Dermis microvascular lymphatic vessel endothelial cell (primary cell): ENCODE measurements at regions not wholly inside any gene's neighbourhood (a gene's known extent, or its start where the extent isn't known, plus 50 kb on each side); places are given as distances from the start of the nearest gene placed in this dataset.

Source experiments
- DNase-seq, 2 donors: peaks; one replicate each; pipeline versions ENCODE4 v3.0.0 to v3.0.0-alpha.2; 2010; ENCODE audit warnings: low read depth in 2 of 2

DNA sequence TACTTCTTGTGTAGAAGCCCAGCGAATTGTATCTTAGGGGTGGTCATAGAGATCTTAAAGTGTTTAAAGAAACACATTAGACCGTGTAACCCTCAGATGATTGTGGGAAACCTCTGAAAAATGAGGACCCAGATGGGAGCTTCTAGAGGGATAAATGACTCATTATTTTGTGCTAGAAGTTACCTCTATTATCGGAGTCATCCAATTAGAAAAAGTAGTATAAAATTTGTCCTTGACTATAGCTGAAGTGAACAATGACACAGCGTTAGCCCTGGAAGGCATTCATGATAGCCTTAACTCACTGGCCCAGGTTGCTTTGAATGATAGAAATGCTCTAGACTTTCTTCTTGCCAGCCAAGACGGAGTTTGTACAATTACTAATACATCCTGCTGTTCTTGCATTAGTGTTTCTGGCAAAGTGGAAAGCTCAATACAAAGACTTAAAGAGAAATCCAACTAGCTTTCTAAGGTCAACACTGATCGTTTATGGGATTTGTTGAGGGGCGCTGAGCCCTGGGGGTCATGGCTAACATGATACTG, 178.9 kb upstream of the VEGFC start:
- peak in 1 of 2 donors; percentile 48 for DNase-seq

DNA sequence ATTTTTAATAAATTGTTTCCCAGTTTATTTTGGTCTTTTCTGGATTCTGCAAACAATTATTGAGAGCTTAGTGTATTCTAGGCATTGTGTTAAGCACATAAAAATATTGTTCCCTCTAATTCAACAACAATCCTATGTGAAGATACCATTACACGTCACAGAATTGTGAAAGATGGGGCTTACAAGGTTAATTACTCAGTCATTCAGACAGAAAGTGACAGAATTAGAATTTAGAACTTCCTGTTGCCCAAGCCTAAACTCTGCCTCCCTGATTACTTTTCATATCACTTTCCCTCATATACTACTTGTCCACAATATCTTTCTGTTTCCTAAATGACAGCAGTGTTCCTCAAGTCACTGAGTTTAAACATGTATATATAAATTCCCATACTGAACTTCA, 186.7 kb upstream of the VEGFC start:
- no peak for DNase-seq

DNA sequence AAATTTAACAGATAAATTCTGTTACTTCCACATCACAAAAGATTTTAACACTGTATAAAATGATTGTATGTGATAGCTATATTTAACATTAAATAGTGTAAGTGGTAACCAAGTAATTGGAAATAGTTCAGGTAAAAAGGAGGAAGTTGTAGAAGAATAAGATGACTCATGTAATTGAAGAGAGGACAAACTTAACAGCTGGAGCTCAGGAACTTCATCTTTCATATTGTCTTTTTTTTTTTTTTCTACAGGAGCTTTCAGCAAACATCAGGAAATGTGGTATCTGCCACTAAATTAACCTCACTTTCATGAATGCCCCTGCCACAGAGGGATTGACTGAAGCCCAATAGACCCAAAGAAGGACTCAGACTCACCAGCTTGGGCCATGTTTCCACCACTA, 188.4 kb upstream of the VEGFC start:
- DNase-seq = peak in 1 of 2 donors; percentile 28

DNA sequence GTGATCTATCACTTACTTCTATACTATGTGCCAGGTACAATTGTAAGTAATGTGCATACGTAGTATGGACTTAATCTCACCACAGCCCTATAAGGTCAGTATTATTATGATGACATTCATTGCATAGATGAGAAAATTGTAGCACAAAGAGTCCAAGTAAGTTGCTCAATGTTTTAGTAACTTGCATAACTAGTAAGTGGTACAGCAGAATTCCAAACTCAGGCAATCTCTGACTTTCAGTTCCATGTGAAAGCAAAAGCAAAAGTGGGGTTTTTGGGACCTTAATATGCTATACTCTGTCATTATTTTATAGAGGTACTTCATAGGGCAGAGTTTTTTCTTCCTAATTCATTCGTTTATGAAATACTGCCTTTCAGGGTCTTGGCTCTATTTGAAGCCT, 188.8 kb upstream of the VEGFC start:
- DNase-seq = no peak

DNA sequence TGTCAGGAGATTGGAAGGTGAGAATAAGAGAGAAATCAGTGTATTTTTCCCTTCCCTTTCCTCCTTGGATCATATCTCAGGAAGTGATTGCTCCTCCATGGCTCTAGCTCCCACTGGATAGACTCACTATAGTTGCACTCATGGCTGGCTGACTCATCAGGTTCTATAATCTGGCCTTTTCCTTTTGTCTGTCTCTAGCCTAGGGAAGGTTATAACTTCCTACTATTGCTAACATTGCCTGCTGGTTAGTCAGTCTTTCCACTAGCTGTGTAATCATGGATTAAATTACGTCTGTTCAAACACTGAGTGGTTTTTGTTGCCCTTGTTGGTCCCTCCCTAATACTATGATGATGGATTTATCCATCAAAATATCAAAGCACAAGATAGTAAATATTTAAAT, 195.5 kb upstream of the VEGFC start:
- peak; percentile 59 to 92 for DNase-seq

DNA sequence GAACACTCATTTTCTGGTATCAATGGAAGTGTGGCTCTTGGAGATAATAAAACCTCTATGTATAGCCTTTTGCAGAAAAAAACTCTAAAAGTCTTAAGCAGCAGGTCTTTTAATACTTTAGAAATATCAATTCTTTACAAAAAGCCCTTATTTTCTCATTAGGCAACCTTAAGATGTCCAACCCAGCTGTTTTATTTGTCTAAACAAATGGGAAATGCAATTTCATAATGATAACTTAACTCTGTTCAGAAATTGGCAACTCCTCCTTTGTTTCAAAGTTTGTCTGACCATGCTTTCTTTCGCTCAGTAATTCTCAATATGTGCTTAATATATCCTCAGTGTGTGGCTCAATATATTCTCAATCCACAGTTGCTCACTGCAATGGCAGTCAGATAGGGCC, 196.5 kb upstream of the VEGFC start:
- DNase-seq = no peak

DNA sequence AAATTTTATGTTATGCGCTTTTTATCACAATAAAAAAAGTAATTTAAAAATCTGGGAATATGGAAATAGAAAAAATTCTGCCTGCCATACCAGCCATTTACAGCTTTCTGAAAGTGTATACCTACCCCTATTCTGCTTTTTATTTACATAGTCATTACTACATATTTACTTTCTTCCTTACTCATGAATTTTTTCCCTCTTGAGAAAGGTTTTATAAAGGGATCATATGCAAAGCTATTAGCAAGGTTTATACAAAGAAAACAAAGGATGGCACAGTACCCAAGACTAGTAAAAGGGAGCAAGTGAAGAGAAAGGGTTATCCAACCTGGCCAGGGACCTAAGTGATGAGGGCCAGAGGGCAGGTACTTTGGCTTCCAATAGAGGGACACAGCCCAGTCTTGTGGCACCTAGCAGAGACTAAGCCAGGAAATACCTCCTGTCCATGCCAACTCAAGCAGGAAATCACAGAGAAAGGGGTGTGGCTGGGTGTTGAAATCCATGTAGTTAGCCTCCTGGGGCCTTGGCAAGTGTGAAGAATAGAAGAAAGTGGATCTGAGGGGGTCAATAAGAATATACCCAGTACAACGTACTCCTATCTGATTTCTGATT, 207.3 kb upstream of the VEGFC start:
- peak in 1 of 2 donors; percentile 18 for DNase-seq

DNA sequence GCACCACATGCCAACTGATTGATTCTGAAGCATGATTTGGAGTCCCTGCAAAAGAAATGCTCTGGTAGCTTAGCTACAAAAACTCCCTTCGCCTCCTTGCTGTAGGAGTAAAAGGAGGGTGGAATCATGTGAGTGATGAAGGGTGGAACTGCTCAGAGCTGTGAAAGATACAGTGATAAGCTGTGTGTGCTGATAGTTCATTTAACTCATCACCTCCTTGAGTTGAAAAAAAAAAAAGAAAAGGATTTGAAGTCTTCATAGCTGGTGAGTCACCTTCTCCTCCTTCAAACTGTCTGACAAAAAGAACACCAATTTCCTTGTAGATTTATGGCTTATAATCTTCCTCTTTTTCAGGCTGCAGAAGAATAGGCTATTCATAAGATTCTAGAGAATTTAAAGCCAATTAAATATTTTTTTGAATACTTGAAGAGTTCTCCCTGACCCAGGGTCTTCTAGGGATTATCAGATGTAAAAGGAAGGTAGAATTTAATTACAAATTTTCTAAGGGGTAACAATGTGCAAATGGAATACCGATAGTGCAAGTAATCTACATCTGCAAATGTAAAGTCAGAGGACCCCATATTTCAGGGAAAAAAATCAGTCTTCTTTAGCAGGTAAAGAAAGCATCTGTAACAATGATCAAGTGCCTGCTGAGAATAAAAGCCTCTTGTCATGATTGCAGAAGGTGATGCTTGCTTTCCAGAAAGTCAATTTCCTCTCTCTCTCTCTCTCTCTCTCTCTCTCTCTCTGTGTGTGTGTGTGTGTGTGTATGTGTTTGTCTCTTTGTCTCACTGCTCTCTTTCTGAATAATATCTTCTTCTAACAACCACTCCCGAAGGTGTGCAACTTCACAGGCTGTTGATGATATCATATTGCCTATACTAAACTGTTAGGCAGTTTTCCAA, 208.8 kb upstream of the VEGFC start:
- peak in 1 of 2 donors; percentile 15 for DNase-seq

DNA sequence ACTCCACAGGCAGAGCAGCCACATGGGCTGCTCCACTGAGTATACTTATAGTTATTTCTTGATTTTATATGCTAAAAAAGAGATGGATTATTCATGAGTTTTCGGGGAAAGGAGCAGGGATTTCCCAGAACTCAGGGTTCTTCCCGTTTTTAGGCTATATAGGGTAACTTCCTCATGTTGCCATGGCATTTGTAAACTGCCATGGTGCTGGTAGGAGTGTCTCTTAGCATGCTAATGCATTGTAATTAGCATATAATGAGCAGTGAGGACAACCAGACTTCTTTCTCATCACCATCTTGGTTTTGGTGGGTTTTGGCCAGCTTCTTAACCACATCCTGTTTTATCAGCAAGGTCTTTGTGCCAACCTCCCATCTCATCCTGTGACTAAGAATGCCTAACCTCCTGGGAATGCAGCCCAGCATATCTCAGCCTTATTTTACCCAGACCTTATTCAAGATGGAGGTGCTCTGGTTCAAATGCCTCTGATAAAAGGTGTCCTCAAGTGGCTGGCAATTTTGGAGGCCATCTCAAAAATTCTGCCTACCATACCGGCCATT, 213.0 kb upstream of the VEGFC start:
- peak in 1 of 2 donors; percentile 9 for DNase-seq

DNA sequence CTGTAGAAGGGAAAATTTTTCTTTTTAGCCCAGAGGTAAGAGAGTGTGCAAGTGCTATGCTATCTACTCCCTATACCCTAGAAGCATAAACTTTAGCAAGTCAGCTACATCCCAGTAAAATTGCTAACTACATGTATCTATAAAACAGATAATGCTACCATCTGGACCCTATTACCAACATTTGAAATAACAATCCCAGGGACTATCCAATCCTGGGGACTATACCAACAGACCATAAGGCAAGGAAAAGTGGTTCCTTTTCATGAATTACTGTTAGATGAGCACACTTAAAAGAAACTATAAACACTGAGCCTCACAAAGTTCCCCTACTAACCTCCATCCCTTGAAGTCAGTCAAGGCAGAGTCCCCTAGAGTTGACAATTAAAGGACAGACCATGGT, 213.6 kb upstream of the VEGFC start:
- no peak for DNase-seq

DNA sequence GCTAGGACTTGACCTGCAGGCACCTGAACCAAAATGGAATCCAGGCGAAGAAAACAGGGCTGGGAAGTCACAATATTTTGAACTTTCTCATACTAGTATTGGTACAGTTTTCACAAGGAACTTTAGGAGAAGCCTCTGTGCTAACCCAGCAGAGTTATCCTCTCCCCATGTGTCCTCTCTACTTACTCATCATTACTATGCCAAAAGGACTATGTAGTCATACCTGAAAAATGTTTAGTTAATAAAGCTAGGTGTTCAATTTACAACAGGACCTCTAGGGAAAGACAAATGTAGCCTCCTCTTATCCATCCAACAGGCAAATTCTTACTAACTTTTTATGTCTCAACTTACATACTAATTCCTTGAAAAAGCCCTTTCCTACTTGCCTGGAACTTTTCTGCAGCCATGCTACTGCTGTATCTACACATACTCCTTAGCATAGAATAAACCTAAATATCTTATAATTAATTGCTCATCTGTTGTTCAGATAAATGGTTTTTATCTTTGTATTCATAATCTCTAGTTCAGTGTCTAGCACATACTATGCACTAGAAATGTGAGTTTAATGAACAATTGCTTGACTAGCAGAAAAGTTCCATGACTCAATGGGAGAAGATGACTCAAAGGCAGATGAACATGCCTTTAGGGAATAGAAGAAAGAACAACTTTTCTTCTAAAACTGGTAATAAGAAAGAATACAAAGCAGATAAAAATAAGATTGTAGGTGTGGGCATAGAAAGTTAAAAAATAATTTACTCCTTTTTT, 215.5 kb upstream of the VEGFC start:
- no peak for DNase-seq

DNA sequence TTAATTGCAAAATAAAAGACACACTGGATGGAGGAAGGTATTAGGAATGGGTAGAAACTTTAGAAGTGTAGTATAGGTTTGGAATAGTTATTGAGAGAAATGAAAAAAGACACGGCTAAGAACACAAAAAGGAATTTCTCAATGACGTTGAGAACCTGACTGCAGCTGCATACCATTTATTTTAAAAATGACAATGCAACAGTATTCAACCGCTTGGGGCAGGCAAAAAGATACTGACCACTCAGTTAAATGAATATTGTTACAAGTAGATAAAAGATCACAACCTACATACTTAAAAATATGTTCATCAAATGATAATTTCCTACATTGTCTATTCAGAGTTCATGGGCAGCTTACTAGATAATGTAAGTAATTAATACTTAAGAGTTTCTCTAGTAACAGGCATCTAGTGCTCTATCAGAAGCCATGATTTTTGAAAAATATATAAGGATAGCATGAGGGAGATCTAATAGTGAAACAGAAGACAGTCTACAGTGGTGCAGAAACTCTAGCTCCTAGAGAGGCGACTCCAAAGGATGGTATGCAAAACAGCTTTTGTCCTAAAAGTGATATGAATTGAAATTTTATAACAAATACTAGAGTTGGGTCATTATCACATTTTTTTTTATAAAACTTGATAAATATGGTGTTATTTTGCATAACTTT, 216.2 kb upstream of the VEGFC start:
- no peak for DNase-seq

DNA sequence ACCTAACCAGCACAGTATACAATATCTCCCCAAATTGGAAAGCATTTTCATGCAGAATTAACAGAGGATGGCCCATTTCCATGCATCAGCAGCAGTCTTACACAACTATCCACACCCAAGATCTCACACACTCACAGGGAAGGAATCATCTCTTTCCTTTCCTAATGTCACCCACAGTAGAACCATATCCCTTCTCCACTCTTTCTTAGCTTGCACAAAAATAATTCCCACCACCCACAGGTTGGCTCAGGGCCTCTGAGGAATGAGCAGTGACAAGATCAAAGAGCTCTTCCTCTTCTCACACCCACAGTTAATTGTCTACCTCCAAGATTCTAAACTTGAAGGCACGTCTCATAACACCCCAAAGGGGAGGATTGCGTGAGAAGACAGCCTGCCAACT, 217.7 kb upstream of the VEGFC start:
- DNase-seq = no peak

DNA sequence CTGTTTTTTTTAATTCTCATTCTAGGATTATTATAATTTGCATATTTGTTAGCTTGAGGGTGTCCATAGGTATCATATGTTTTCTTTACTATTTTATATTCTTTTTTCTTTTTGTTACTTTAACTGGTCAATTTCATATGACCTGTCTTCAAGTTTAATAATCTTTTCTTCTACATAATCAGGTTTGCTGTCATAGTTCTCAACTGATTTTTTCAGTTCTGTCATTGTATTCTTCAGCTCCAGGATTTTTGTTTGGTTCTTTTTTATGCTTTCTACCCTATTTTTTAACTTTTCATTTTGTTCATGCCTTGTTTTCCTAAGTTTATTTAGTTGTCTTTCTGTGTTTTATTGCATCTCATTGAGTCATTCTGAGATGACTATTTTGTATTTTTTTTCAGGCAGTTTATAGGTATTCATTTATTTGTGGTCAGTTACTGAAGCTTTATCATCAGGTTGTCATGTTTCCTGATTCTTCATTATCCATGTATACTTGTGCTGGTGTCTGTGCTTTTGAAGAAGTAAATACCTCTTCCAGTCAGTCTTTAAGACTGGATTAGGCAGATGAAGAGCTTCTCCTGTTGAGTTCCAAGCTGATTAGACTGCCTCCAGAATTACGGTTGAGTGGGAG, 220.3 kb upstream of the VEGFC start:
- no peak for DNase-seq

DNA sequence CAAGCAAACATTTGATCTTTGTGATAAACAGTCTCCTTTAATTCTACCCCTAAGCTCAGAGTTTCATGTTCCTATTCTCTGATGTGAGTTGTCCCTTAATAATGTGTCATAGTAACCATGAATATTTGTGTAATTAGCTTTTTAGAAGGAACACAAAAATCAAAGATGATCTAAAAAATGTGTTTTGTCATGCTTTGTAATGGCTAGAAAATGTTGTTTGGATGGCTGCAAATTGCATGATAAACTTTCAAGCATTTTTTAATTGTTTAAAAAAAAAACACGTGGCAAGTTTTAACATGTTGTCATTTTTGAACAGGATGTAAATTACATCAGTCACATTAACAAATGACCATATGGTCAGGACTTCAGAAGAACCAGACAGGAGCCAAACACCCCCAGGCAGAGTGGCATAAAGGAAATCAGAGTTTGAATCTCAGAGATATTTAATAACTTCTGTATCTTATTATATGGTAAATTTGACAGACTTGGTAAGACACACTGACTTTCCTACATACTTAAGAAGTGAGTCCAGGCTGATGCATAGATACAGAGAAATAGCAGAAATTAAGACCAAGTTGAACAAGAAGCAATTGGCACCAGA, 223.9 kb upstream of the VEGFC start:
- no peak for DNase-seq

DNA sequence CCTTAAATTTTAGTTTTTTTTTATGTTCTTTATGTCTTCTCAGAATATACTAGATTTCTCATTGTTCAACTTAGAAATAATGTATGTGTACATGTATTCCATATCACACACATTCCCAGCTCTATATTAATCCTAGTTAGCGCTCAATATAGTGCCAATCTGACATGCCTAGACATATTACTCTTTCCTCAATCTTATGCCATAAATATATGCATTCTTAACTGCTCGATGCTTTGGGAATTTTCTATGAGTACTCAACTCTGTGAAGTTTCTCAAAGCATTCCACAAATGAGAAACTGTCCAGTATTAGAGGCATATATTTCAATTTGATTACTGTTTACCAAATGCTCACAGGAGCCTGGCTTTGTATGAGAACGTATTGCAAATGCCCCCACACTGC, 231.2 kb upstream of the VEGFC start:
- no peak for DNase-seq

DNA sequence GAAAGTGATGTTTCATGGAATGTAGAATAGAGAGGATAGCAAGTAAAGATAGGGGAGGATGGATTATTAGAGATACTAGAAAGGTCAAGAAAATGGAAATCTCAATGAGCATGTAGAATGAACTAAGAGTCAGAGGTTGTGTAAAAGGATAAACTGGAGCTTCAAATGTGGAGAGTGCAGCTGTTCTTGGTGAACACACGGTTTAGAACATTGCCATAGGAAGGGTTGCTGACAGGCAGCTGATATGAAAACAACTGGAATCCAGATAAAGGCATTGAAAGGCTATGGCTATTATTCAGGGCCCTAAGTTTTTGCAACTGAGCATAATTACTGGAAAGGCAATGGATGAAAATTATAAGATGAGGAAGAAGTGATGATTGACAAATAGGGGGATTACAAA, 239.6 kb upstream of the VEGFC start:
- no peak for DNase-seq

DNA sequence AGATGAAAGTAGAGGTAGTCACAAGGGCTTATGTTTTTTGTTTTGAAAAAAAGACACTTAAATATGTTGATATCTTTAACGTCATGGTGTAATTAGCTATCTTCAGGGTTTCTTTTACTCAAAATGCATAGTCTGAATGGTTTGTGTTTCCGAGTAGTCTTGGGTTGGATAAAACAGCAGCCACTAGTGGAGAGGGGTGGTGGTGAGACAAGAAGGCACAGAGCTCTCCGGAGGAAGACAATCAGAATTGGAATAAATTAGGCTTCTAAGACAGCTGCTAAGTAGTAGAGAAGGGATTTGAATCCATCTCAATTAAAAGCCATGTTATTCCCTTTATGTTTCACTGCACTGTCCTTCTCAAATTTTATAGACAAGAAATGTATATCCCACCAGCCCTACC, 240.4 kb upstream of the VEGFC start:
- no peak for DNase-seq

DNA sequence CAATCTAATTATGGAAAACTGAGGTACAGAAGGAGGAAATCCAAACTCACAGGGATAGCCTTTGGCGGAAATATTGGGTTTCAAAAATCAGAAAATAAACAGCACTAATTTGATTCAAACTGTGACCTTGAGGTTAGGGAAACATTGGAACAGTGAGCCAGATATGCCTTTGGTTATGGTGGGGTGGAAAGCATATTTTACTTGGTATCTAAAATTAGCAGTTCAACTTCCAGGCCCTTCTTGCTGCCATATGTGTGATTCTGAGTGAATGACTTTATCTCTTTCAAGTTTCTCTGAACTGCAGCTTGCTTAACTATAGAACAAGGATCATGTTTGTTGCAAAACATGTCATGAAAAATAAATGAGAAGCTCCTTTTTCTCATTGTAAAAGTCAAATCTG, 240.9 kb upstream of the VEGFC start:
- DNase-seq = no peak

DNA sequence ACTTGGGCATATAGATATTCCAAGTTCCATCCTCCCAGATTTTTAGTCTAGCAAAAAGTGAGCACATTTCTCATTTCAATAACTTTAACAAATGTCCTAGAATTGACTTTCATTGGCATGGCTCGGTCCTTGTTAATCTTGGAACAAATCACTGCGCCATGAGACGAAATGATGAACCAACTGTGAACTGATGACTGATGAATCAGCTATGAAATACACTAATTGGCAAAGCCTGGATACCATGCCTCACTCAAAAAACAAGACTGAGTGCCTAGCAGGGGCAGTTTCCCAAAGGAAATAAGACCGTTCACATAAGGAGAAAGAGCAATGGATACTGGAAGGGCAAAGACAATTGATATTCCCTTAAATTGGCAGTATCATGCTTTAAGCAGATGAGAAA, 248.6 kb upstream of the VEGFC start:
- DNase-seq = no peak
